DND-41 (cell line): ENCODE measurements at regions not wholly inside any gene's neighbourhood (a gene's known extent, or its start where the extent isn't known, plus 50 kb on each side); places are given as distances from the start of the nearest gene placed in this dataset.

ENCODE experiments used
- CTCF ChIP-seq: IDR thresholded peaks from 2 replicates; pipeline ENCODE4 v1.5.1; 2012; ENCODE audit warnings: borderline replicate concordance, low read length, moderate library complexity, mild to moderate bottlenecking; ENCODE audit not compliant: poor library complexity, severe bottlenecking; ENCODE audit errors: extremely low read depth
- EZH2 ChIP-seq: IDR thresholded peaks from 3 replicates; pipeline ENCODE4 v1.6.1; 2012; ENCODE audit warnings: borderline replicate concordance, low read depth, mild to moderate bottlenecking, moderate library complexity, low read length, inconsistent platforms; ENCODE audit not compliant: severe bottlenecking

GRCh38 chr13:86445206-86445605 is 646.0 kb upstream of the SLITRK6 start:
- no peak for TF ChIP-seq CTCF
- no peak for TF ChIP-seq EZH2
